Osteocyte (in vitro differentiated cells): ENCODE measurements at regions not wholly inside any gene's neighbourhood (a gene's known extent, or its start where the extent isn't known, plus 50 kb on each side); places are given as distances from the start of the nearest gene placed in this dataset.
A peak's percentile ranks its signal among the peaks of the same experiment; 100 is the strongest.

ENCODE experiments used
- DNase-seq: peaks from one replicate; pipeline ENCODE4 v3.0.0; 2021; ENCODE audit warnings: mixed read lengths; ENCODE audit not compliant: unreplicated experiment; ENCODE audit errors: extremely low spot score
- H3K27ac Mint-ChIP-seq: one replicate; pipeline ENCODE4 v1.8.0; 2021; ENCODE audit warnings: mild to moderate bottlenecking, mixed read lengths; ENCODE audit not compliant: unreplicated experiment
- H3K27me3 Mint-ChIP-seq: one replicate; pipeline ENCODE4 v1.8.0; 2021; ENCODE audit warnings: mixed read lengths; ENCODE audit not compliant: unreplicated experiment
- H3K36me3 Mint-ChIP-seq: one replicate; pipeline ENCODE4 v1.8.0; 2021; ENCODE audit warnings: mixed read lengths; ENCODE audit not compliant: unreplicated experiment
- H3K4me1 Mint-ChIP-seq: one replicate; pipeline ENCODE4 v1.8.0; 2021; ENCODE audit warnings: mixed read lengths; ENCODE audit not compliant: unreplicated experiment
- H3K4me3 Mint-ChIP-seq: one replicate; pipeline ENCODE4 v1.8.0; 2021; ENCODE audit warnings: mild to moderate bottlenecking, moderate library complexity, mixed read lengths; ENCODE audit not compliant: unreplicated experiment
- H3K9me3 Mint-ChIP-seq: one replicate; pipeline ENCODE4 v1.8.0; 2021; ENCODE audit warnings: mixed read lengths; ENCODE audit not compliant: unreplicated experiment
- TF ChIP-seq, protein P1 (sequence below): fragments of 200-600 bp; sonication (generic); IDR thresholded peaks from 2 replicates; pipeline ENCODE4 v1.5.0; 2021; ENCODE audit warnings: antibody characterized with exemption, mild to moderate bottlenecking, moderate library complexity

- H3K4me1 Mint-ChIP-seq, result no peaks in the 10 kb centered on the region
- H3K36me3 Mint-ChIP-seq, result no peaks in the 10 kb centered on the region
- no peaks in the 10 kb centered on the region for H3K9me3 Mint-ChIP-seq
- no peak for DNase-seq
- TF ChIP-seq, protein P1, sequence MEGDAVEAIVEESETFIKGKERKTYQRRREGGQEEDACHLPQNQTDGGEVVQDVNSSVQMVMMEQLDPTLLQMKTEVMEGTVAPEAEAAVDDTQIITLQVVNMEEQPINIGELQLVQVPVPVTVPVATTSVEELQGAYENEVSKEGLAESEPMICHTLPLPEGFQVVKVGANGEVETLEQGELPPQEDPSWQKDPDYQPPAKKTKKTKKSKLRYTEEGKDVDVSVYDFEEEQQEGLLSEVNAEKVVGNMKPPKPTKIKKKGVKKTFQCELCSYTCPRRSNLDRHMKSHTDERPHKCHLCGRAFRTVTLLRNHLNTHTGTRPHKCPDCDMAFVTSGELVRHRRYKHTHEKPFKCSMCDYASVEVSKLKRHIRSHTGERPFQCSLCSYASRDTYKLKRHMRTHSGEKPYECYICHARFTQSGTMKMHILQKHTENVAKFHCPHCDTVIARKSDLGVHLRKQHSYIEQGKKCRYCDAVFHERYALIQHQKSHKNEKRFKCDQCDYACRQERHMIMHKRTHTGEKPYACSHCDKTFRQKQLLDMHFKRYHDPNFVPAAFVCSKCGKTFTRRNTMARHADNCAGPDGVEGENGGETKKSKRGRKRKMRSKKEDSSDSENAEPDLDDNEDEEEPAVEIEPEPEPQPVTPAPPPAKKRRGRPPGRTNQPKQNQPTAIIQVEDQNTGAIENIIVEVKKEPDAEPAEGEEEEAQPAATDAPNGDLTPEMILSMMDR, result no peak
- H3K27ac Mint-ChIP-seq, result no peak overlapping the region
- no peak overlapping the region for H3K4me3 Mint-ChIP-seq
- H3K27me3 Mint-ChIP-seq, result no peaks in the 10 kb centered on the region
Measured at GRCh38 chr9:31535651-31536050, 848.8 kb upstream of the ACO1 start.

- TF ChIP-seq, protein P1, result no peak
- Mint-ChIP-seq H3K9me3 (no peaks in the 10 kb centered on the region), H3K27ac (no peak overlapping the region), H3K4me1 (no peaks in the 10 kb centered on the region), H3K27me3 (no peaks in the 10 kb centered on the region), H3K36me3 (no peaks in the 10 kb centered on the region), H3K4me3 (no peak overlapping the region)
- no peak for DNase-seq
Measured at GRCh38 chr9:31536471-31536870, 848.0 kb upstream of the ACO1 start.

DNA sequence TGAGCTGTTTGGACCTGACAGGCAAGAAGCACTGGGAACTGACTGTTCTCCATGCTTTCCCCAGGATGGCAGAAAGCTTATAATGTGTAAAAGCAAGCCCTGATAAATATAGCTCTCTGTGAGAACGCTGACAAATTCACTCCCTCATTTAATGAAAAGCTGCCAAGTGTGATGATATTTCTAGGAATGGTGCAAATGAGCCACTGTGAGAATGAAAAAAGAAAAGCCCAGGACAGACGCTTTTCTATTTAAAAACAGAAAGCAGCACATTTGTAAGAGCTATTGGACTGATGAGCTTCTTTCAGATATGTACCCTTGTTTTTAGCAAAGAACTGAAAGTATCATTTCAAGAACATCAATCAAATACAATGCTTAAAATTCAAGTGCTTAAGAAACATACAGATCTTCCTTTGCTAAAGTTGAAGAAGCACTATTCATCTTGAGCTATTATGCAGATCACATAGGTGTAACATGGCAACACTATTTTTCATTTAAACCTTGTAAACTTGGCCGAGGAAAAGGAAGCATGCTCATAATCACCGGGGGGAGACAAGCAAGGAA, 842.6 kb upstream of the ACO1 start:
- H3K4me3 Mint-ChIP-seq, result no peak overlapping the region
- DNase-seq, result no peak
- TF ChIP-seq, protein P1, result no peak
- H3K4me1 Mint-ChIP-seq, result peaks cover 2% of the 10 kb centered on the region
- no peaks in the 10 kb centered on the region for H3K9me3 Mint-ChIP-seq
- H3K27me3 Mint-ChIP-seq, result no peaks in the 10 kb centered on the region
- no peaks in the 10 kb centered on the region for H3K36me3 Mint-ChIP-seq
- no peak overlapping the region for H3K27ac Mint-ChIP-seq

- Mint-ChIP-seq H3K9me3 (no peaks in the 10 kb centered on the region), H3K27me3 (peaks cover 3% of the 10 kb centered on the region), H3K27ac (no peak overlapping the region), H3K4me1 (peaks cover 2% of the 10 kb centered on the region), H3K4me3 (no peak overlapping the region), H3K36me3 (no peaks in the 10 kb centered on the region)
- DNase-seq, result no peak
- TF ChIP-seq, protein P1, result peak; percentile 42
Measured at GRCh38 chr9:31542384-31543055, 841.9 kb upstream of the ACO1 start.

DNA sequence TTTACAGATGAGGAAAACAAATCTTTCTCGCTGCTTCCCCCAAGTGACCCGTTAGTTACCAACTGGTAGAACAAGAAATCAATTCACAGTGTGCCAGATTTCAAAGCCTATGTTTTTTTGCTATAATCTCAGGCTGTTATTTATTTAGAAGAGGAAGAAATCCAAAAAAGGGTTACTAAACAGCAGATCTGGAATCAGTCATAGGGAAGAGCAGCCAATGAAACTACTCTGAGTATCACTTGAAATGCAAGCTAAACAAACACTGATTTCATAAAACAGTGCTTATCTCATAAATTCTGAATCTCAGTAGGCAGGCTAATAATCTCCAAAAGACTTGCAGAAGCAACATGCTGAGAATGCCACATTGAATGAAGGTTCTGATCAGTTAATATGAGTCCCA, 829.5 kb upstream of the ACO1 start:
- Mint-ChIP-seq H3K27ac (no peak overlapping the region), H3K4me3 (no peak overlapping the region), H3K36me3 (no peaks in the 10 kb centered on the region), H3K4me1 (no peaks in the 10 kb centered on the region), H3K9me3 (no peaks in the 10 kb centered on the region), H3K27me3 (no peaks in the 10 kb centered on the region)
- no peak for DNase-seq
- TF ChIP-seq, protein P1, result no peak
